Keratinocyte (primary cell): ENCODE measurements at regions not wholly inside any gene's neighbourhood (a gene's known extent, or its start where the extent isn't known, plus 50 kb on each side); places are given as distances from the start of the nearest gene placed in this dataset.

Experiments used
- EZH2 ChIP-seq: IDR thresholded peaks from one replicate; pipeline ENCODE4 v1.6.1; 2012; ENCODE audit warnings: inconsistent platforms, mild to moderate bottlenecking, low read length, moderate library complexity
- TF ChIP-seq, protein P1 (sequence below), 3 experiments: IDR thresholded peaks in 1 of 3; conservative IDR thresholded peaks in 1 of 3; optimal IDR thresholded peaks in 1 of 3; 2 replicates in 2 of 3; 3 replicates in 1 of 3; pipeline versions ENCODE3 to v1.5.1; 2011; ENCODE audit warnings: low read length in 3 of 3, mild to moderate bottlenecking in 3 of 3, moderate library complexity in 2 of 3, control low read depth in 1 of 3, inconsistent platforms in 1 of 3; ENCODE audit not compliant: insufficient read depth in 2 of 3; ENCODE audit errors: extremely low read depth in 1 of 3

DNA sequence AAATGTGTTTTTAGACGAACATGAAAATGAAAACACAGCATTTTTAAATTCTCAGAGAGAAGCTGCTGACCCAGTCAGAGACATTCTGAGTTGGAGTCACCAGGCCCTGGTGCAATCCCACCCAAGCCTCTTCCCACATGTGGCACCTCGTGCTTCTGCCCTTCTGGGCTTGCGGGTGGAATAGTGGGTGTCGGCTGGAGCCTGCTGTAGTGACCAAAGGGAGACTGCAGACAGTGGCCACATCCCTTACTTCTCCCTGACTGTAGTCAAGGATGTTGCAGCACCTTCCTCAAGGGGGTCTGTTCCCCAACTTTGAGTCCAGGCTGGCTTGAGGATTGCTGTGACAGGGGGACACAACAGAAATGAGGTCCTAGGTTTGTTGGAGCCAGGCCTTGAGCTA, 104.4 kb upstream of the GLI2 start:
- TF ChIP-seq, protein P1, sequence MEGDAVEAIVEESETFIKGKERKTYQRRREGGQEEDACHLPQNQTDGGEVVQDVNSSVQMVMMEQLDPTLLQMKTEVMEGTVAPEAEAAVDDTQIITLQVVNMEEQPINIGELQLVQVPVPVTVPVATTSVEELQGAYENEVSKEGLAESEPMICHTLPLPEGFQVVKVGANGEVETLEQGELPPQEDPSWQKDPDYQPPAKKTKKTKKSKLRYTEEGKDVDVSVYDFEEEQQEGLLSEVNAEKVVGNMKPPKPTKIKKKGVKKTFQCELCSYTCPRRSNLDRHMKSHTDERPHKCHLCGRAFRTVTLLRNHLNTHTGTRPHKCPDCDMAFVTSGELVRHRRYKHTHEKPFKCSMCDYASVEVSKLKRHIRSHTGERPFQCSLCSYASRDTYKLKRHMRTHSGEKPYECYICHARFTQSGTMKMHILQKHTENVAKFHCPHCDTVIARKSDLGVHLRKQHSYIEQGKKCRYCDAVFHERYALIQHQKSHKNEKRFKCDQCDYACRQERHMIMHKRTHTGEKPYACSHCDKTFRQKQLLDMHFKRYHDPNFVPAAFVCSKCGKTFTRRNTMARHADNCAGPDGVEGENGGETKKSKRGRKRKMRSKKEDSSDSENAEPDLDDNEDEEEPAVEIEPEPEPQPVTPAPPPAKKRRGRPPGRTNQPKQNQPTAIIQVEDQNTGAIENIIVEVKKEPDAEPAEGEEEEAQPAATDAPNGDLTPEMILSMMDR (optimal IDR thresholded peaks at IDR 0.05 in 1 of 3, IDR thresholded peaks at IDR 0.05 in 1 of 3, conservative IDR thresholded peaks at IDR 0.05 in 1 of 3; ENCODE audit: extremely low read depth in 1 of 3, insufficient read depth in 2 of 3, low read length in 3 of 3) = no peak
- TF ChIP-seq EZH2 = no peak
